ENCODE measurements at regions not wholly inside any gene's neighbourhood (a gene's known extent, or its start where the extent isn't known, plus 50 kb on each side); places are given as distances from the start of the nearest gene placed in this dataset.

GRCh38 chr4:124209626-124210025 is 502.9 kb downstream of the ANKRD50 start:
- 42 to 43% methylated on average over 2 of the region's 2 CpGs for WGBS, 2 donors
- no peaks in the 10 kb centered on the region for H3K27me3 ChIP-seq
- H3K36me3 ChIP-seq, result no peaks in the 10 kb centered on the region
- H3K9me3 ChIP-seq, result no peaks in the 10 kb centered on the region
- DNase-seq (no peak), ATAC-seq (peak in 2 of 4 donors; percentile 6 to 47), FAIRE-seq (no peak)
- no peak for TF ChIP-seq CTCF (IDR thresholded peaks at IDR 0.05)
- peak overlapping the region in 1 of 4 donors; percentile 62 for H3K27ac ChIP-seq
- peaks cover 4 to 16% (median 7%) of the 10 kb centered on the region in 3 donors for H3K4me1 ChIP-seq
- H3K4me3 ChIP-seq, result no peak overlapping the region
- intact Hi-C loops (cut with DNase I), result no loop called here

- no peak for FAIRE-seq
- Histone ChIP-seq H3K27me3 (no peaks in the 10 kb centered on the region), H3K4me1 (peaks cover 4 to 16% (median 7%) of the 10 kb centered on the region in 3 donors), H3K27ac (no peak overlapping the region), H3K4me3 (no peak overlapping the region), H3K9me3 (no peaks in the 10 kb centered on the region), H3K36me3 (no peaks in the 10 kb centered on the region)
- no peak for ATAC-seq
- 91 to 92% methylated on average over 2 of the region's 2 CpGs for WGBS, 2 donors
- no peak for DNase-seq
- intact Hi-C loops (cut with DNase I), result no loop called here
- no peak for TF ChIP-seq CTCF (IDR thresholded peaks at IDR 0.05)
Measured at GRCh38 chr4:124210746-124211145, 501.8 kb downstream of the ANKRD50 start.

GRCh38 chr4:124212815-124213630 is 499.5 kb downstream of the ANKRD50 start:
- no peak for FAIRE-seq
- TF ChIP-seq CTCF (IDR thresholded peaks at IDR 0.05), result no peak
- H3K9me3 ChIP-seq, result no peaks in the 10 kb centered on the region
- ATAC-seq, result peak; percentile 31 to 55 (median 34)
- intact Hi-C loops (cut with DNase I), result no loop called here
- peak in 4 of 6 donors; percentile 14 to 30 (median 14) for DNase-seq
- 4 to 12% methylated on average over 3 of the region's 3 CpGs for WGBS, 2 donors
- H3K36me3 ChIP-seq, result no peaks in the 10 kb centered on the region
- H3K4me3 ChIP-seq, result no peak overlapping the region
- no peaks in the 10 kb centered on the region for H3K27me3 ChIP-seq
- peaks cover 4 to 8% (median 7%) of the 10 kb centered on the region in 3 donors for H3K4me1 ChIP-seq
- H3K27ac ChIP-seq, result peak overlapping the region in 1 of 4 donors; percentile 24

GRCh38 chr4:124219389-124219788 is 493.1 kb downstream of the ANKRD50 start:
- Histone ChIP-seq H3K9me3 (no peaks in the 10 kb centered on the region), H3K27me3 (no peaks in the 10 kb centered on the region), H3K4me3 (no peak overlapping the region), H3K36me3 (no peaks in the 10 kb centered on the region), H3K4me1 (no peaks in the 10 kb centered on the region), H3K27ac (no peak overlapping the region)
- no peak for TF ChIP-seq CTCF (IDR thresholded peaks at IDR 0.05)
- ATAC-seq, result no peak
- intact Hi-C loops (cut with DNase I), result no loop called here
- FAIRE-seq, result no peak
- no peak for DNase-seq
- WGBS, 2 donors, result 68 to 78% methylated on average over 1 of the region's 1 CpG

- Histone ChIP-seq H3K9me3 (no peaks in the 10 kb centered on the region), H3K4me3 (no peak overlapping the region), H3K27ac (no peak overlapping the region), H3K4me1 (no peaks in the 10 kb centered on the region), H3K27me3 (no peaks in the 10 kb centered on the region), H3K36me3 (no peaks in the 10 kb centered on the region)
- WGBS, 2 donors, result 93 to 94% methylated on average over 1 of the region's 1 CpG
- no peak for DNase-seq
- FAIRE-seq, result no peak
- no peak for TF ChIP-seq CTCF (IDR thresholded peaks at IDR 0.05)
- intact Hi-C loops (cut with DNase I), result no loop called here
- ATAC-seq, result no peak
Measured at GRCh38 chr4:124224256-124224655, 488.3 kb downstream of the ANKRD50 start.

Data from pancreas (tissue), 10 donors.